ENCODE measurements at regions not wholly inside any gene's neighbourhood (a gene's known extent, or its start where the extent isn't known, plus 50 kb on each side); places are given as distances from the start of the nearest gene placed in this dataset.

DNA sequence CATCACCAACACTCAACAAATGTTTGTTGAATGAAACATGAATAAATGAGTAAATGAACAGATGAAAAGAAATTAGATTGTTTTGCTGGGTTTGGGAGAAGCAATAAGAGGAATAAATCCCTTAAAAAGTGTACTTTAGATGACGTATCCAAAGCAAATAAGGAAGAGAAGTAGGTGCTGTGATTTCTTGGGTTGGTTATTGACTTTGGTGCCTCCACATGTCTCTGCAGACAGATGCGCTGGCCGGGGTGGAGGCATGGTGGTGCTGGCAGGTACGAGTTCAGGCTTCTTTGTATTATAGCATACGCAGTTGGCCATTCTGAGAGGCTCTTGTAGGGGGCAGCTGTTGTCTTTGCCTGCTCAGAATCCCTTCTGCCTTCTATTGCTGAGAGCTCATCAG is 178.9 kb downstream of the POLR2M start:
- H3K4me1 Mint-ChIP-seq, result no peaks in the 10 kb centered on the region; the same call in 1 of the 2 replicates
- CTCF ChIA-PET, result no interaction called here
- no peaks in the 10 kb centered on the region for H3K9me3 Mint-ChIP-seq
- H3K27me3 Mint-ChIP-seq (ENCODE audit: low read depth), result no peaks in the 10 kb centered on the region; the same call in 1 of the 2 replicates
- no peak overlapping the region for H3K4me3 Mint-ChIP-seq
- H3K27ac Mint-ChIP-seq, result no peak overlapping the region
- no peak for DNase-seq (ENCODE audit: low spot score)
- POLR2A ChIA-PET, result no interaction called here
- H3K36me3 Mint-ChIP-seq, result no peaks in the 10 kb centered on the region
- TF ChIP-seq RORB (CRISPR knock-in tag; IDR thresholded peaks at IDR 0.05) (no peak), JAZF1 (CRISPR knock-in tag; IDR thresholded peaks at IDR 0.05) (no peak), NFYB (CRISPR knock-in tag; conservative IDR thresholded peaks at IDR 0.05; ENCODE audit: low read depth) (no peak), GRHL2 (CRISPR knock-in tag; IDR thresholded peaks at IDR 0.05; ENCODE audit: insufficient replicate concordance, severe bottlenecking) (no peak), OVOL2 (CRISPR knock-in tag; IDR thresholded peaks at IDR 0.05; ENCODE audit: borderline replicate concordance) (no peak), NR2C2 (CRISPR knock-in tag; IDR thresholded peaks at IDR 0.05) (no peak), SMAD3 (CRISPR knock-in tag; IDR thresholded peaks at IDR 0.05; ENCODE audit: borderline replicate concordance) (no peak), CBFB (CRISPR knock-in tag; IDR thresholded peaks at IDR 0.05; ENCODE audit: low read depth) (no peak), RELA (CRISPR knock-in tag; IDR thresholded peaks at IDR 0.05; ENCODE audit: borderline replicate concordance) (no peak), PRRX2 (CRISPR knock-in tag; IDR thresholded peaks at IDR 0.05) (no peak), NFE2L1 (CRISPR knock-in tag; IDR thresholded peaks at IDR 0.05) (no peak)
- TF ChIP-seq, protein P1, sequence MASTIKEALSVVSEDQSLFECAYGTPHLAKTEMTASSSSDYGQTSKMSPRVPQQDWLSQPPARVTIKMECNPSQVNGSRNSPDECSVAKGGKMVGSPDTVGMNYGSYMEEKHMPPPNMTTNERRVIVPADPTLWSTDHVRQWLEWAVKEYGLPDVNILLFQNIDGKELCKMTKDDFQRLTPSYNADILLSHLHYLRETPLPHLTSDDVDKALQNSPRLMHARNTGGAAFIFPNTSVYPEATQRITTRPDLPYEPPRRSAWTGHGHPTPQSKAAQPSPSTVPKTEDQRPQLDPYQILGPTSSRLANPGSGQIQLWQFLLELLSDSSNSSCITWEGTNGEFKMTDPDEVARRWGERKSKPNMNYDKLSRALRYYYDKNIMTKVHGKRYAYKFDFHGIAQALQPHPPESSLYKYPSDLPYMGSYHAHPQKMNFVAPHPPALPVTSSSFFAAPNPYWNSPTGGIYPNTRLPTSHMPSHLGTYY (CRISPR knock-in tag; IDR thresholded peaks at IDR 0.05), result no peak
- TF ChIP-seq, protein P2, sequence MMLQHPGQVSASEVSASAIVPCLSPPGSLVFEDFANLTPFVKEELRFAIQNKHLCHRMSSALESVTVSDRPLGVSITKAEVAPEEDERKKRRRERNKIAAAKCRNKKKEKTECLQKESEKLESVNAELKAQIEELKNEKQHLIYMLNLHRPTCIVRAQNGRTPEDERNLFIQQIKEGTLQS (CRISPR knock-in tag; conservative IDR thresholded peaks at IDR 0.05), result no peak
- TF ChIP-seq, protein P3, sequence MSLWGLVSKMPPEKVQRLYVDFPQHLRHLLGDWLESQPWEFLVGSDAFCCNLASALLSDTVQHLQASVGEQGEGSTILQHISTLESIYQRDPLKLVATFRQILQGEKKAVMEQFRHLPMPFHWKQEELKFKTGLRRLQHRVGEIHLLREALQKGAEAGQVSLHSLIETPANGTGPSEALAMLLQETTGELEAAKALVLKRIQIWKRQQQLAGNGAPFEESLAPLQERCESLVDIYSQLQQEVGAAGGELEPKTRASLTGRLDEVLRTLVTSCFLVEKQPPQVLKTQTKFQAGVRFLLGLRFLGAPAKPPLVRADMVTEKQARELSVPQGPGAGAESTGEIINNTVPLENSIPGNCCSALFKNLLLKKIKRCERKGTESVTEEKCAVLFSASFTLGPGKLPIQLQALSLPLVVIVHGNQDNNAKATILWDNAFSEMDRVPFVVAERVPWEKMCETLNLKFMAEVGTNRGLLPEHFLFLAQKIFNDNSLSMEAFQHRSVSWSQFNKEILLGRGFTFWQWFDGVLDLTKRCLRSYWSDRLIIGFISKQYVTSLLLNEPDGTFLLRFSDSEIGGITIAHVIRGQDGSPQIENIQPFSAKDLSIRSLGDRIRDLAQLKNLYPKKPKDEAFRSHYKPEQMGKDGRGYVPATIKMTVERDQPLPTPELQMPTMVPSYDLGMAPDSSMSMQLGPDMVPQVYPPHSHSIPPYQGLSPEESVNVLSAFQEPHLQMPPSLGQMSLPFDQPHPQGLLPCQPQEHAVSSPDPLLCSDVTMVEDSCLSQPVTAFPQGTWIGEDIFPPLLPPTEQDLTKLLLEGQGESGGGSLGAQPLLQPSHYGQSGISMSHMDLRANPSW (CRISPR knock-in tag; conservative IDR thresholded peaks at IDR 0.05; ENCODE audit: low read depth), result no peak
- TF ChIP-seq, protein P4, sequence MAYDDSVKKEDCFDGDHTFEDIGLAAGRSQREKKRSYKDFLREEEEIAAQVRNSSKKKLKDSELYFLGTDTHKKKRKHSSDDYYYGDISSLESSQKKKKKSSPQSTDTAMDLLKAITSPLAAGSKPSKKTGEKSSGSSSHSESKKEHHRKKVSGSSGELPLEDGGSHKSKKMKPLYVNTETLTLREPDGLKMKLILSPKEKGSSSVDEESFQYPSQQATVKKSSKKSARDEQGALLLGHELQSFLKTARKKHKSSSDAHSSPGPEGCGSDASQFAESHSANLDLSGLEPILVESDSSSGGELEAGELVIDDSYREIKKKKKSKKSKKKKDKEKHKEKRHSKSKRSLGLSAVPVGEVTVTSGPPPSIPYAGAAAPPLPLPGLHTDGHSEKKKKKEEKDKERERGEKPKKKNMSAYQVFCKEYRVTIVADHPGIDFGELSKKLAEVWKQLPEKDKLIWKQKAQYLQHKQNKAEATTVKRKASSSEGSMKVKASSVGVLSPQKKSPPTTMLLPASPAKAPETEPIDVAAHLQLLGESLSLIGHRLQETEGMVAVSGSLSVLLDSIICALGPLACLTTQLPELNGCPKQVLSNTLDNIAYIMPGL (CRISPR knock-in tag; IDR thresholded peaks at IDR 0.05), result no peak
- TF ChIP-seq, protein P5, sequence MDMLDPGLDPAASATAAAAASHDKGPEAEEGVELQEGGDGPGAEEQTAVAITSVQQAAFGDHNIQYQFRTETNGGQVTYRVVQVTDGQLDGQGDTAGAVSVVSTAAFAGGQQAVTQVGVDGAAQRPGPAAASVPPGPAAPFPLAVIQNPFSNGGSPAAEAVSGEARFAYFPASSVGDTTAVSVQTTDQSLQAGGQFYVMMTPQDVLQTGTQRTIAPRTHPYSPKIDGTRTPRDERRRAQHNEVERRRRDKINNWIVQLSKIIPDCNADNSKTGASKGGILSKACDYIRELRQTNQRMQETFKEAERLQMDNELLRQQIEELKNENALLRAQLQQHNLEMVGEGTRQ (CRISPR knock-in tag; IDR thresholded peaks at IDR 0.05), result no peak
- TF ChIP-seq, protein P6, sequence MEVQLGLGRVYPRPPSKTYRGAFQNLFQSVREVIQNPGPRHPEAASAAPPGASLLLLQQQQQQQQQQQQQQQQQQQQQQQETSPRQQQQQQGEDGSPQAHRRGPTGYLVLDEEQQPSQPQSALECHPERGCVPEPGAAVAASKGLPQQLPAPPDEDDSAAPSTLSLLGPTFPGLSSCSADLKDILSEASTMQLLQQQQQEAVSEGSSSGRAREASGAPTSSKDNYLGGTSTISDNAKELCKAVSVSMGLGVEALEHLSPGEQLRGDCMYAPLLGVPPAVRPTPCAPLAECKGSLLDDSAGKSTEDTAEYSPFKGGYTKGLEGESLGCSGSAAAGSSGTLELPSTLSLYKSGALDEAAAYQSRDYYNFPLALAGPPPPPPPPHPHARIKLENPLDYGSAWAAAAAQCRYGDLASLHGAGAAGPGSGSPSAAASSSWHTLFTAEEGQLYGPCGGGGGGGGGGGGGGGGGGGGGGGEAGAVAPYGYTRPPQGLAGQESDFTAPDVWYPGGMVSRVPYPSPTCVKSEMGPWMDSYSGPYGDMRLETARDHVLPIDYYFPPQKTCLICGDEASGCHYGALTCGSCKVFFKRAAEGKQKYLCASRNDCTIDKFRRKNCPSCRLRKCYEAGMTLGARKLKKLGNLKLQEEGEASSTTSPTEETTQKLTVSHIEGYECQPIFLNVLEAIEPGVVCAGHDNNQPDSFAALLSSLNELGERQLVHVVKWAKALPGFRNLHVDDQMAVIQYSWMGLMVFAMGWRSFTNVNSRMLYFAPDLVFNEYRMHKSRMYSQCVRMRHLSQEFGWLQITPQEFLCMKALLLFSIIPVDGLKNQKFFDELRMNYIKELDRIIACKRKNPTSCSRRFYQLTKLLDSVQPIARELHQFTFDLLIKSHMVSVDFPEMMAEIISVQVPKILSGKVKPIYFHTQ (CRISPR knock-in tag; IDR thresholded peaks at IDR 0.05), result no peak
- TF ChIP-seq, protein P7, sequence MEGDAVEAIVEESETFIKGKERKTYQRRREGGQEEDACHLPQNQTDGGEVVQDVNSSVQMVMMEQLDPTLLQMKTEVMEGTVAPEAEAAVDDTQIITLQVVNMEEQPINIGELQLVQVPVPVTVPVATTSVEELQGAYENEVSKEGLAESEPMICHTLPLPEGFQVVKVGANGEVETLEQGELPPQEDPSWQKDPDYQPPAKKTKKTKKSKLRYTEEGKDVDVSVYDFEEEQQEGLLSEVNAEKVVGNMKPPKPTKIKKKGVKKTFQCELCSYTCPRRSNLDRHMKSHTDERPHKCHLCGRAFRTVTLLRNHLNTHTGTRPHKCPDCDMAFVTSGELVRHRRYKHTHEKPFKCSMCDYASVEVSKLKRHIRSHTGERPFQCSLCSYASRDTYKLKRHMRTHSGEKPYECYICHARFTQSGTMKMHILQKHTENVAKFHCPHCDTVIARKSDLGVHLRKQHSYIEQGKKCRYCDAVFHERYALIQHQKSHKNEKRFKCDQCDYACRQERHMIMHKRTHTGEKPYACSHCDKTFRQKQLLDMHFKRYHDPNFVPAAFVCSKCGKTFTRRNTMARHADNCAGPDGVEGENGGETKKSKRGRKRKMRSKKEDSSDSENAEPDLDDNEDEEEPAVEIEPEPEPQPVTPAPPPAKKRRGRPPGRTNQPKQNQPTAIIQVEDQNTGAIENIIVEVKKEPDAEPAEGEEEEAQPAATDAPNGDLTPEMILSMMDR (IDR thresholded peaks at IDR 0.05), result no peak
- ATAC-seq, result no peak

Data from WTC11 (cell line).